Sigmoid colon (tissue), 4 donors: ENCODE measurements at regions not wholly inside any gene's neighbourhood (a gene's known extent, or its start where the extent isn't known, plus 50 kb on each side); places are given as distances from the start of the nearest gene placed in this dataset.
"Not testable (repeated sequence)": the region's sequence is repeated elsewhere in the genome, so short reads cannot be mapped to it uniquely, and the experiment has no call there.

Experiments used
- CTCF ChIP-seq, 4 experiments: fragments of 450-650 bp in 3 of 4; fragments of 200-600 bp in 1 of 4; IDR thresholded peaks; one replicate each; pipeline ENCODE4 v1.5.1; 2016 to 2019; ENCODE audit warnings: antibody characterized with exemption in 4 of 4, mild to moderate bottlenecking in 3 of 4, moderate library complexity in 2 of 4
- EP300 ChIP-seq, 4 donors: sonication (generic); formaldehyde crosslinking; IDR thresholded peaks; one replicate each; pipeline ENCODE4 v1.6.1; 2017; ENCODE audit warnings: antibody characterized with exemption in 4 of 4
- POLR2A ChIP-seq, 2 donors: fragments of 450-650 bp; IDR thresholded peaks; one replicate each; pipeline ENCODE4 v1.6.1; 2016; ENCODE audit warnings: antibody characterized with exemption in 2 of 2, mild to moderate bottlenecking in 2 of 2, moderate library complexity in 2 of 2

GRCh38 chr2:91536549-91537263 lies 2845.2 kb downstream of the RPIA start:
- not testable (repeated sequence) for TF ChIP-seq CTCF, EP300, POLR2A (IDR thresholded peaks at IDR 0.05)
